ENCODE measurements at regions not wholly inside any gene's neighbourhood (a gene's known extent, or its start where the extent isn't known, plus 50 kb on each side); places are given as distances from the start of the nearest gene placed in this dataset.
"Not testable (repeated sequence)": the region's sequence is repeated elsewhere in the genome, so short reads cannot be mapped to it uniquely, and the experiment has no call there.

DNA sequence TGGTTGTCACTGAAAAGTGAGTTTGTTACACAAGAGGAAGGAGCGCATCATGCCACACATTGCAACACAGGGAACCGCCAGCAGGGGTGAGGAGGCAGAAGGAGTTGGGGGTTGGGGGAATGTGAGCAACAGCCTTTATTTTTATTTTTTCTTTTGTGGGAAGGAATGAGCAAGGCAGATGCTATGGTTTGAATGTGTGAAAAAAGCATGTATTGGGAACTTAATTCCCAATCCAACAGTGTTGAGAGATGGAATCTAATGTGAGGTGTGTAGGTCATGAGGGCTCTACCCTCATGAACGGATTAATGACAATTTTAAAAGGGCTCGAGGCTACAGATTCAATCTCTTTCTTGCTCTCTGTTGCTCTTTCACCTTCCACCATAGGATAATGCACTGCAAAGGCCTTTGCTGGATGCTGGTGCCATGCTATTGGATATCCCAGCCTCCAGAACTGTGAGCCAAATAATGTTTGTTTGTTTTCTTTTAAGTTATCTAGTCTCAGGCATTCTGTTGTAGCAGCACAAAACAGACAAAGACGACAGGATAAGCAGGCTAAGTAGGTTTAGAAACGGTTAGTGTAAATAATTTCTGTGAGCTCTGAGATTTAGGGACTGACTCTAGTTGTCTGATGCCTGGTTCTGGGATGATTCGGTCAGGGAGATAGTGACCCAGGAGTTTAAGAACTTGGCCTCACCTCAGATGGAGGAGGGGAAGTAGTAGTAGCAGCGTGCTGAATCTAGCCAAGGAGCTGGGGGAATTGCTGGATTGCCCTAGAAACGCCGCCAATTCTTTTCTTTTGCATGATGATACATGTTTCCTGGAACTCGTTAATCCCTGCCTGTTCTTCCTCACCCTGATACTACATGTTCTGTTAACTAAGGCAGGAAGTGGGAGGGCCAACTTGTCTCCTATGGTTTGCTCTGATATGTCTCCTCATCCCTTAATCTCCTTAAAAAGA lies 156.6 kb upstream of the CTSO start:
- peak; percentile 46 for ATAC-seq
- H3K4me1 ChIP-seq: no peaks in the 10 kb centered on the region
- H3K4me3 ChIP-seq: no peak overlapping the region
- H3K27me3 ChIP-seq: no peaks in the 10 kb centered on the region
- no peak overlapping the region for H3K27ac ChIP-seq
- WGBS, 2 donors (ENCODE audit: low coverage in 1 of 2): 47 to 56% methylated on average over 10 to 11 of the region's 11 CpGs
- no peaks in the 10 kb centered on the region for H3K36me3 ChIP-seq
- no peaks in the 10 kb centered on the region for H3K9me3 ChIP-seq
- TF ChIP-seq POLR2AphosphoS5 (IDR thresholded peaks at IDR 0.05) (peak; percentile 15), POLR2A (IDR thresholded peaks at IDR 0.05) (no peak)

GRCh38 chr4:156109087-156109486 lies 155.4 kb upstream of the CTSO start:
- WGBS, 2 donors (ENCODE audit: low coverage in 1 of 2): 100% methylated on average over 1 of the region's 1 CpG; no CpG with 5 or more reads in 1 of the 2 donors
- not testable (repeated sequence) for H3K36me3 ChIP-seq, H3K4me3 ChIP-seq, H3K4me1 ChIP-seq, H3K9me3 ChIP-seq, H3K27ac ChIP-seq, ATAC-seq, H3K27me3 ChIP-seq

DNA sequence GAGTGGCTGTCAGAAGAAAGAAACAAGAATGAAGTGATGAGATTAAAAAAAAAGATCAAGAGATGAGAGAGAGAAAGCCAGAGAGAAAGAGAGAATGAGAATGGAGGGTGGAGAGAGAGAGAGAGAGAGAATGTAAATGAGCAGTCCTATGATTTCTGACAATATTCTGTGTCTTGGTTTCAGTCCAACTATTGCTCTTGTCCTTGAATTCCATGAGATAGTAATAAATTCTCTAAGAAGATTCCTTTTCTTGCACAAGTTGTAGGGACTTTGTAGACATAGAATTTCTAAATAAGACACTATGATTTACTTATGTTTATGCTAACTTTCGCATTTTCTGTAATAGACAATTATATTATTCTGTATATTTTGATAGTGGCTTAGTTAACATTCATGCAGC lies 149.6 kb upstream of the CTSO start:
- no peaks in the 10 kb centered on the region for H3K9me3 ChIP-seq
- H3K4me1 ChIP-seq: no peaks in the 10 kb centered on the region
- ATAC-seq: no peak
- no peak overlapping the region for H3K4me3 ChIP-seq
- WGBS, 2 donors (ENCODE audit: low coverage in 1 of 2): 84 to 100% methylated on average over 1 of the region's 1 CpG
- H3K27me3 ChIP-seq: no peaks in the 10 kb centered on the region
- no peak overlapping the region for H3K27ac ChIP-seq
- H3K36me3 ChIP-seq: no peaks in the 10 kb centered on the region
- TF ChIP-seq POLR2AphosphoS5 (IDR thresholded peaks at IDR 0.05): no peak
- TF ChIP-seq CTCF (IDR thresholded peaks at IDR 0.05): no peak
- TF ChIP-seq EP300 (IDR thresholded peaks at IDR 0.05): no peak
- TF ChIP-seq POLR2A (IDR thresholded peaks at IDR 0.05): no peak

- H3K4me3 ChIP-seq: no peak overlapping the region
- ATAC-seq: no peak
- no peak overlapping the region for H3K27ac ChIP-seq
- TF ChIP-seq EP300 (IDR thresholded peaks at IDR 0.05): no peak
- TF ChIP-seq POLR2AphosphoS5 (IDR thresholded peaks at IDR 0.05): no peak
- no peak for TF ChIP-seq CTCF (IDR thresholded peaks at IDR 0.05)
- no peak for TF ChIP-seq POLR2A (IDR thresholded peaks at IDR 0.05)
- H3K36me3 ChIP-seq: no peaks in the 10 kb centered on the region
- H3K27me3 ChIP-seq: no peaks in the 10 kb centered on the region
- H3K9me3 ChIP-seq: no peaks in the 10 kb centered on the region
- no peaks in the 10 kb centered on the region for H3K4me1 ChIP-seq
Observed at GRCh38 chr4:156102411-156102810, 148.7 kb upstream of the CTSO start.

- no peak overlapping the region for H3K27ac ChIP-seq
- H3K9me3 ChIP-seq: no peaks in the 10 kb centered on the region
- H3K27me3 ChIP-seq: no peaks in the 10 kb centered on the region
- TF ChIP-seq EP300 (IDR thresholded peaks at IDR 0.05) (no peak), POLR2AphosphoS5 (IDR thresholded peaks at IDR 0.05) (no peak), POLR2A (IDR thresholded peaks at IDR 0.05) (no peak), CTCF (IDR thresholded peaks at IDR 0.05) (no peak)
- H3K4me1 ChIP-seq: no peaks in the 10 kb centered on the region
- no peaks in the 10 kb centered on the region for H3K36me3 ChIP-seq
- WGBS, 2 donors (ENCODE audit: low coverage in 1 of 2): 43 to 50% methylated on average over 1 of the region's 1 CpG
- no peak overlapping the region for H3K4me3 ChIP-seq
- ATAC-seq: no peak
Observed at GRCh38 chr4:156101571-156101970, 147.9 kb upstream of the CTSO start.

- Histone ChIP-seq H3K27me3 (no peaks in the 10 kb centered on the region), H3K9me3 (no peaks in the 10 kb centered on the region), H3K36me3 (no peaks in the 10 kb centered on the region), H3K27ac (no peak overlapping the region), H3K4me1 (no peaks in the 10 kb centered on the region), H3K4me3 (no peak overlapping the region)
- no peak for TF ChIP-seq EP300 (IDR thresholded peaks at IDR 0.05)
- no peak for TF ChIP-seq POLR2AphosphoS5 (IDR thresholded peaks at IDR 0.05)
- no peak for TF ChIP-seq CTCF (IDR thresholded peaks at IDR 0.05)
- no peak for TF ChIP-seq POLR2A (IDR thresholded peaks at IDR 0.05)
- ATAC-seq: no peak
Observed at GRCh38 chr4:156100651-156101050, 147.0 kb upstream of the CTSO start.

Data from gastroesophageal sphincter (tissue), 4 donors.